Inflammatory macrophage treated with lipopolysaccharide for 4 hours (primary cell): ENCODE measurements at regions not wholly inside any gene's neighbourhood (a gene's known extent, or its start where the extent isn't known, plus 50 kb on each side); places are given as distances from the start of the nearest gene placed in this dataset.
"Not testable (repeated sequence)": the region's sequence is repeated elsewhere in the genome, so short reads cannot be mapped to it uniquely, and the experiment has no call there.

Source experiments
- DNase-seq: peaks from one replicate; pipeline ENCODE4 v3.0.0-alpha.2; 2020

GRCh38 chr13:65273811-65274420 is 1956.2 kb downstream of the PCDH9 start:
- not testable (repeated sequence) for DNase-seq

- DNase-seq = no peak
These were observed 1962.1 kb downstream of the PCDH9 start for GRCh38 chr13:65268009-65268408.

GRCh38 chr13:65265988-65266387 is 1964.1 kb downstream of the PCDH9 start:
- DNase-seq = no peak

- DNase-seq = no peak
These were observed 1966.1 kb downstream of the PCDH9 start for GRCh38 chr13:65264066-65264465.

GRCh38 chr13:65260946-65261891 is 1968.9 kb downstream of the PCDH9 start:
- peak; percentile 11 for DNase-seq

GRCh38 chr13:65240773-65241172 is 1989.4 kb downstream of the PCDH9 start:
- DNase-seq = no peak

- no peak for DNase-seq
These were observed 1993.2 kb downstream of the PCDH9 start for GRCh38 chr13:65236841-65237418.

GRCh38 chr13:65217471-65217995 is 2012.6 kb downstream of the PCDH9 start:
- DNase-seq = no peak

- not testable (repeated sequence) for DNase-seq
These were observed 2027.3 kb downstream of the PCDH9 start for GRCh38 chr13:65202845-65203244.

- no peak for DNase-seq
These were observed 2041.4 kb downstream of the PCDH9 start for GRCh38 chr13:65188721-65189120.

- no peak for DNase-seq
These were observed 2062.1 kb downstream of the PCDH9 start for GRCh38 chr13:65168026-65168425.

GRCh38 chr13:65166675-65167074 is 2063.5 kb downstream of the PCDH9 start:
- no peak for DNase-seq

GRCh38 chr13:65159803-65160202 is 2070.3 kb downstream of the PCDH9 start:
- no peak for DNase-seq

- no peak for DNase-seq
These were observed 2074.3 kb downstream of the PCDH9 start for GRCh38 chr13:65155861-65156260.

GRCh38 chr13:65154661-65155447 is 2075.3 kb downstream of the PCDH9 start:
- DNase-seq = no peak

GRCh38 chr13:65149687-65150086 is 2080.4 kb downstream of the PCDH9 start:
- no peak for DNase-seq

GRCh38 chr13:65143920-65144319 is 2086.2 kb downstream of the PCDH9 start:
- no peak for DNase-seq

GRCh38 chr13:65133094-65133493 is 2097.0 kb downstream of the PCDH9 start:
- DNase-seq = no peak

- DNase-seq = no peak
These were observed 2104.9 kb downstream of the PCDH9 start for GRCh38 chr13:65125236-65125635.

GRCh38 chr13:65112531-65112941 is 2117.6 kb downstream of the PCDH9 start:
- no peak for DNase-seq

GRCh38 chr13:65112123-65112522 is 2118.0 kb downstream of the PCDH9 start:
- no peak for DNase-seq

- DNase-seq = no peak
These were observed 2118.9 kb downstream of the PCDH9 start for GRCh38 chr13:65111223-65111622.

GRCh38 chr13:65104436-65104835 is 2125.7 kb downstream of the PCDH9 start:
- not testable (repeated sequence) for DNase-seq
